OCI-LY1 (cell line): ENCODE measurements at regions not wholly inside any gene's neighbourhood (a gene's known extent, or its start where the extent isn't known, plus 50 kb on each side); places are given as distances from the start of the nearest gene placed in this dataset.

ENCODE experiments used
- H2AFZ ChIP-seq: fragments of 200-600 bp; sonication (generic), shearing (Covaris generic); 2 replicates; pipeline ENCODE4 v1.6.0; 2014; ENCODE audit warnings: antibody characterized with exemption, mild to moderate bottlenecking, low read length
- H3F3A ChIP-seq: fragments of 200-600 bp; sonication (generic), shearing (Covaris generic); 2 replicates; pipeline ENCODE4 v1.6.0; 2014; ENCODE audit warnings: mild to moderate bottlenecking, antibody characterized with exemption, low read length, moderate library complexity; ENCODE audit not compliant: insufficient read depth
- H3K27ac ChIP-seq: fragments of 200-600 bp; sonication (generic); 2 replicates; pipeline ENCODE4 v1.5.1; 2014; ENCODE audit warnings: low read length, mixed run types, mild to moderate bottlenecking, low read depth; ENCODE audit not compliant: poor library complexity, severe bottlenecking
- H3K27me3 ChIP-seq: fragments of 200-600 bp; sonication (generic); 2 replicates; pipeline ENCODE4 v1.6.0; 2014; ENCODE audit warnings: antibody characterized with exemption, mild to moderate bottlenecking, low read length, moderate library complexity; ENCODE audit not compliant: insufficient read depth
- H3K36me3 ChIP-seq: fragments of 200-600 bp; sonication (generic); 2 replicates; pipeline ENCODE4 v1.6.1; 2014; ENCODE audit warnings: mild to moderate bottlenecking, antibody characterized with exemption, low read length, moderate library complexity, mixed read lengths; ENCODE audit not compliant: insufficient read depth
- H3K4me1 ChIP-seq: fragments of 200-600 bp; sonication (generic); 2 replicates; pipeline ENCODE4 v1.5.1; 2014; ENCODE audit warnings: mild to moderate bottlenecking, low read length, moderate library complexity; ENCODE audit not compliant: insufficient read depth, severe bottlenecking
- H3K4me2 ChIP-seq: fragments of 200-600 bp; sonication (generic), shearing (Covaris generic); 2 replicates; pipeline ENCODE4 v1.6.1; 2014; ENCODE audit warnings: low read length
- H3K4me3 ChIP-seq: fragments of 200-600 bp; sonication (generic); 2 replicates; pipeline ENCODE4 v1.5.1; 2014; ENCODE audit warnings: low read length, low read depth, mild to moderate bottlenecking, mixed read lengths; ENCODE audit not compliant: poor library complexity, severe bottlenecking
- H3K79me2 ChIP-seq: fragments of 200-600 bp; shearing (Covaris generic); 2 replicates; pipeline ENCODE4 v1.6.1; 2016; ENCODE audit warnings: mixed run types, low read length, mixed read lengths; ENCODE audit not compliant: insufficient read depth
- H3K9ac ChIP-seq: fragments of 200-600 bp; sonication (generic), shearing (Covaris generic); 2 replicates; pipeline ENCODE4 v1.6.1; 2014; ENCODE audit warnings: mild to moderate bottlenecking, low read length, mixed read lengths
- H3K9me2 ChIP-seq: fragments of 200-600 bp; sonication (generic), shearing (Covaris generic); 2 replicates; pipeline ENCODE4 v1.6.1; 2014; ENCODE audit warnings: low read depth, mild to moderate bottlenecking, low read length, mixed read lengths
- H3K9me3 ChIP-seq: fragments of 200-600 bp; shearing (Covaris generic); 2 replicates; pipeline ENCODE4 v1.6.1; 2014; ENCODE audit warnings: low read length, mixed read lengths
- H4K20me1 ChIP-seq: fragments of 200-600 bp; sonication (generic), shearing (Covaris generic); 2 replicates; pipeline ENCODE4 v1.6.0; 2016; ENCODE audit warnings: mild to moderate bottlenecking, low read length; ENCODE audit not compliant: insufficient read depth
- CTCF ChIP-seq: fragments of 200-600 bp; sonication (generic), shearing (Covaris generic); IDR thresholded peaks from 2 replicates; pipeline ENCODE4 v1.5.1; 2017; ENCODE audit warnings: mild to moderate bottlenecking, antibody characterized with exemption, low read length, moderate library complexity, mixed read lengths
- EZH2 ChIP-seq: fragments of 200-600 bp; sonication (generic), shearing (Covaris generic); IDR thresholded peaks from 2 replicates; pipeline ENCODE4 v1.8.0; 2017; ENCODE audit warnings: borderline replicate concordance, mixed run types, mild to moderate bottlenecking, antibody characterized with exemption, low read length, moderate library complexity, mixed read lengths

GRCh38 chr7:95710711-95711110, 61.6 kb upstream of the DYNC1I1 start:
- H3K9me2 ChIP-seq, result no peaks in the 10 kb centered on the region
- H3K9ac ChIP-seq, result no peak overlapping the region
- TF ChIP-seq EZH2 (no peak), CTCF (no peak)
- no peak overlapping the region for H3K4me2 ChIP-seq
- H3K9me3 ChIP-seq, result no peaks in the 10 kb centered on the region
- no peaks in the 10 kb centered on the region for H3F3A ChIP-seq
- H3K4me1 ChIP-seq, result no peaks in the 10 kb centered on the region
- no peaks in the 10 kb centered on the region for H3K36me3 ChIP-seq
- H3K27me3 ChIP-seq, result no peaks in the 10 kb centered on the region
- no peak overlapping the region for H2AFZ ChIP-seq
- H4K20me1 ChIP-seq, result no peaks in the 10 kb centered on the region
- H3K79me2 ChIP-seq, result no peaks in the 10 kb centered on the region
- H3K27ac ChIP-seq, result no peak overlapping the region
- no peak overlapping the region for H3K4me3 ChIP-seq

GRCh38 chr7:95700917-95701316, 71.4 kb upstream of the DYNC1I1 start:
- Histone ChIP-seq H3F3A (no peaks in the 10 kb centered on the region), H3K9ac (no peak overlapping the region), H2AFZ (no peak overlapping the region), H3K36me3 (no peaks in the 10 kb centered on the region), H3K4me1 (no peaks in the 10 kb centered on the region), H3K9me2 (no peaks in the 10 kb centered on the region), H3K4me2 (no peak overlapping the region), H3K79me2 (no peaks in the 10 kb centered on the region), H3K27ac (no peak overlapping the region), H4K20me1 (no peaks in the 10 kb centered on the region), H3K27me3 (no peaks in the 10 kb centered on the region), H3K4me3 (no peak overlapping the region), H3K9me3 (no peaks in the 10 kb centered on the region)
- no peak for TF ChIP-seq CTCF
- no peak for TF ChIP-seq EZH2

DNA sequence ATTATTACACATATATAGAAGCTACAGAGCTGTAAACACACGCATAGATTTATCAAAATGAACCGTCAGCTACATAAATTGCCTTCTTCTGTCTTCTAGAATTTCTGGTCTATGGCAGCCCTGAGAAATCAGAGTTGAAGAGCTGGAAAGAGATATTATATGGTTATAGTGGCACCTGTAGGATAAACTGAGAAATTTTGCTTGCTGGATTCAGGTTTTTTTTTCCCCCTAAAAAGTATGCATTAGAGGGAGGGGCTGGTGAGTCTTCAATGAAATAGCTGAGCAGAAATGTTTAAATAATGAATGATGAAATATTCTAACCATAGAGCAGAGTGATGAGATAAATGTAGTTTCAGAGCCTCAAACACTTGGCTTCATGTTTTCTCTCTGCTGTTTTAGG, 78.0 kb upstream of the DYNC1I1 start:
- H3K9me3 ChIP-seq, result no peaks in the 10 kb centered on the region
- no peaks in the 10 kb centered on the region for H3K36me3 ChIP-seq
- no peak overlapping the region for H2AFZ ChIP-seq
- H3F3A ChIP-seq, result no peaks in the 10 kb centered on the region
- no peak overlapping the region for H3K9ac ChIP-seq
- TF ChIP-seq EZH2, result no peak
- no peak for TF ChIP-seq CTCF
- no peak overlapping the region for H3K4me2 ChIP-seq
- peaks cover 5% of the 10 kb centered on the region for H3K4me1 ChIP-seq
- no peak overlapping the region for H3K4me3 ChIP-seq
- no peak overlapping the region for H3K27ac ChIP-seq
- H4K20me1 ChIP-seq, result no peaks in the 10 kb centered on the region
- H3K27me3 ChIP-seq, result no peaks in the 10 kb centered on the region
- H3K9me2 ChIP-seq, result no peaks in the 10 kb centered on the region
- H3K79me2 ChIP-seq, result no peaks in the 10 kb centered on the region
